Esophagus muscularis mucosa (tissue), 4 donors: ENCODE measurements at regions not wholly inside any gene's neighbourhood (a gene's known extent, or its start where the extent isn't known, plus 50 kb on each side); places are given as distances from the start of the nearest gene placed in this dataset.

Source experiments
- DNase-seq: peaks from one replicate; pipeline ENCODE4 v3.0.0-alpha.2; 2017; ENCODE audit errors: extremely low spot score
- H3K27ac ChIP-seq, 4 donors: fragments of 200-600 bp; sonication (generic); replicated peaks in 1 of 4; 1 replicate in 3 of 4; 2 replicates in 1 of 4; pipeline ENCODE4 v1.5.1; 2016 to 2019; ENCODE audit warnings: mild to moderate bottlenecking in 1 of 4
- H3K27me3 ChIP-seq, 4 donors: fragments of 200-600 bp; sonication (generic); one replicate each; pipeline versions ENCODE4 v1.5.1 to v1.6.0; 2016 to 2019
- H3K36me3 ChIP-seq, 4 donors: fragments of 200-600 bp; sonication (generic); one replicate each; pipeline ENCODE4 v1.5.1; 2016 to 2019
- H3K4me1 ChIP-seq, 4 donors: fragments of 200-600 bp; sonication (generic); one replicate each; pipeline ENCODE4 v1.5.1; 2016 to 2019
- H3K4me3 ChIP-seq, 4 donors: fragments of 200-600 bp; sonication (generic); 1 replicate in 2 of 4; 2 replicates in 2 of 4; pipeline ENCODE4 v1.5.1; 2016 to 2019; ENCODE audit warnings: mild to moderate bottlenecking in 4 of 4, moderate library complexity in 1 of 4
- H3K9me3 ChIP-seq, 4 donors: fragments of 200-600 bp; sonication (generic); 1 replicate in 3 of 4; 2 replicates in 1 of 4; pipeline ENCODE4 v1.5.1; 2016 to 2019
- EP300 ChIP-seq: sonication (generic); formaldehyde crosslinking; IDR thresholded peaks from one replicate; pipeline ENCODE4 v1.6.1; 2017; ENCODE audit warnings: antibody characterized with exemption
- POLR2A ChIP-seq: fragments of 450-650 bp; IDR thresholded peaks from one replicate; pipeline ENCODE4 v1.6.1; 2017; ENCODE audit warnings: antibody characterized with exemption, moderate library complexity, mild to moderate bottlenecking, low read depth
- POLR2AphosphoS5 ChIP-seq, 2 donors: sonication (generic); formaldehyde crosslinking; IDR thresholded peaks; one replicate each; pipeline ENCODE4 v1.6.1; 2017; ENCODE audit warnings: antibody characterized with exemption in 2 of 2
- WGBS: methylation state at CpG from one replicate; pipeline ENCODE4 v1.1.5; 2018; 5-methylcytosine and 5-hydroxymethylcytosine counted together
- intact Hi-C: fragments of 100-400 bp; cut with DNase I; formaldehyde crosslinking; loops from one replicate; pipeline ENCODE4 v1.15.1; 2023
- TF ChIP-seq, protein P1 (sequence below), 3 experiments: fragments of 200-600 bp in 2 of 3; fragments of 450-650 bp in 1 of 3; sonication (generic) in 2 of 3; IDR thresholded peaks; one replicate each; pipeline ENCODE4 v1.5.1; 2017 to 2019; ENCODE audit warnings: antibody characterized with exemption in 3 of 3, mild to moderate bottlenecking in 2 of 3, moderate library complexity in 1 of 3

- H3K4me3 ChIP-seq: no peak overlapping the region
- H3K27ac ChIP-seq: no peak overlapping the region
- no peaks in the 10 kb centered on the region for H3K36me3 ChIP-seq
- 83% methylated on average over 4 of the region's 4 CpGs for WGBS
- H3K9me3 ChIP-seq: no peaks in the 10 kb centered on the region
- DNase-seq: no peak
- H3K27me3 ChIP-seq: no peaks in the 10 kb centered on the region
- intact Hi-C loops: no loop called here
- TF ChIP-seq, protein P1, sequence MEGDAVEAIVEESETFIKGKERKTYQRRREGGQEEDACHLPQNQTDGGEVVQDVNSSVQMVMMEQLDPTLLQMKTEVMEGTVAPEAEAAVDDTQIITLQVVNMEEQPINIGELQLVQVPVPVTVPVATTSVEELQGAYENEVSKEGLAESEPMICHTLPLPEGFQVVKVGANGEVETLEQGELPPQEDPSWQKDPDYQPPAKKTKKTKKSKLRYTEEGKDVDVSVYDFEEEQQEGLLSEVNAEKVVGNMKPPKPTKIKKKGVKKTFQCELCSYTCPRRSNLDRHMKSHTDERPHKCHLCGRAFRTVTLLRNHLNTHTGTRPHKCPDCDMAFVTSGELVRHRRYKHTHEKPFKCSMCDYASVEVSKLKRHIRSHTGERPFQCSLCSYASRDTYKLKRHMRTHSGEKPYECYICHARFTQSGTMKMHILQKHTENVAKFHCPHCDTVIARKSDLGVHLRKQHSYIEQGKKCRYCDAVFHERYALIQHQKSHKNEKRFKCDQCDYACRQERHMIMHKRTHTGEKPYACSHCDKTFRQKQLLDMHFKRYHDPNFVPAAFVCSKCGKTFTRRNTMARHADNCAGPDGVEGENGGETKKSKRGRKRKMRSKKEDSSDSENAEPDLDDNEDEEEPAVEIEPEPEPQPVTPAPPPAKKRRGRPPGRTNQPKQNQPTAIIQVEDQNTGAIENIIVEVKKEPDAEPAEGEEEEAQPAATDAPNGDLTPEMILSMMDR (IDR thresholded peaks at IDR 0.05): no peak
- no peak for TF ChIP-seq EP300
- TF ChIP-seq POLR2AphosphoS5 (IDR thresholded peaks at IDR 0.05): no peak
- TF ChIP-seq POLR2A: no peak
- H3K4me1 ChIP-seq: no peaks in the 10 kb centered on the region
Measured at GRCh38 chr4:126097155-126097799, 782.5 kb downstream of the FAT4 start.

DNA sequence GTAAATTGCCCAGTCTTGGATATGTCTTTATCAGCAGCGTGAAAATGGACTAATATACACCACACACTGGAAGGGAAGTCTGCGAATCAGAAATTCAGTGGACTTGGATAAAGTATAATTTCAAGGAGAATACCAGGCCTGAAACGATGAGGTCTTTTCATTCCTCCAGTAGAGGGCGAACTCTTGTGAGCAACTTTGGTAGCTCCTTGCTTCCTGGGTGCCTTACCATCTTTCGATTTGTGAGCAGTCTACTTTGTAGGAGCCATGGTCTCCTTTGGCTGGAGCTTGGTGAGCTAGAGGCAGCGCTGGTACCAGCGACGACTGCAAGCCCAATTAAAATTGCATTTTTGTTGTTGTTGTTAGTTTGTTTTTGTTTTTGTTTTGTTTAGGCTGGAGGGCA is 791.9 kb downstream of the FAT4 start:
- no peaks in the 10 kb centered on the region for H3K9me3 ChIP-seq
- no peak for DNase-seq
- no peaks in the 10 kb centered on the region for H3K4me1 ChIP-seq
- H3K36me3 ChIP-seq: no peaks in the 10 kb centered on the region
- TF ChIP-seq, protein P1 (IDR thresholded peaks at IDR 0.05): no peak
- TF ChIP-seq POLR2A (no peak), EP300 (no peak), POLR2AphosphoS5 (IDR thresholded peaks at IDR 0.05) (no peak)
- no peaks in the 10 kb centered on the region for H3K27me3 ChIP-seq
- WGBS: 95% methylated on average over 8 of the region's 8 CpGs
- H3K27ac ChIP-seq: no peak overlapping the region
- H3K4me3 ChIP-seq: no peak overlapping the region
- intact Hi-C loops: no loop called here

- intact Hi-C loops: no loop called here
- Histone ChIP-seq H3K4me3 (no peak overlapping the region), H3K27me3 (no peaks in the 10 kb centered on the region), H3K36me3 (no peaks in the 10 kb centered on the region), H3K4me1 (no peaks in the 10 kb centered on the region), H3K27ac (no peak overlapping the region), H3K9me3 (peaks cover 0 to 27% (median 14%) of the 10 kb centered on the region in 4 donors)
- WGBS: 94% methylated on average over 2 of the region's 2 CpGs
- no peak for DNase-seq
- TF ChIP-seq, protein P1 (IDR thresholded peaks at IDR 0.05): no peak
- TF ChIP-seq EP300 (no peak), POLR2A (no peak), POLR2AphosphoS5 (IDR thresholded peaks at IDR 0.05) (no peak)
Measured at GRCh38 chr4:126109836-126110235, 795.1 kb downstream of the FAT4 start.

DNA sequence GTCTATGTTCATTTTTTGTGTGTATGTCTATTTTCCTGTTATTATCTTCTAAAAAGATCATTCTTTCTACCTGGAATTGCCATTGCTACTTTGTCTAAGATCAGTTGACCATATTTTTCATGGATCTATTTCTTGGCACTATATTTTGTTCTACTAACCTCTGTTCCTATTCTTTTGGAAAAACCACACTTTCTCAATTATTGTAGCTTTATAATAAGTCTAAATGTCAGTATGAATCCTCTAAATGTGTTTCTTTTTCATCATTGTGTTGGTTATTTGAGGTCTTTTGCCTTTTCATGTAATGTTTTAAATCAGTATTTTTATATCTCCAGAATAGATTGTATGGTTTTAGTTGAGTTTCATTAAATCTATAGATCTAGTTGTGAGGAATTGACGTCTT is 798.3 kb downstream of the FAT4 start:
- intact Hi-C loops: no loop called here
- H3K27ac ChIP-seq: no peak overlapping the region
- no peak overlapping the region for H3K4me3 ChIP-seq
- H3K4me1 ChIP-seq: no peaks in the 10 kb centered on the region
- no peaks in the 10 kb centered on the region for H3K27me3 ChIP-seq
- DNase-seq: no peak
- no peak for TF ChIP-seq POLR2AphosphoS5 (IDR thresholded peaks at IDR 0.05)
- no peak for TF ChIP-seq POLR2A
- TF ChIP-seq, protein P1 (IDR thresholded peaks at IDR 0.05): no peak
- no peak for TF ChIP-seq EP300
- 98% methylated on average over 1 of the region's 1 CpG for WGBS
- H3K9me3 ChIP-seq: peaks cover 0 to 35% (median 14%) of the 10 kb centered on the region in 4 donors
- H3K36me3 ChIP-seq: no peaks in the 10 kb centered on the region
